AG04449 (cell line): ENCODE measurements at regions not wholly inside any gene's neighbourhood (a gene's known extent, or its start where the extent isn't known, plus 50 kb on each side); places are given as distances from the start of the nearest gene placed in this dataset.

Experiments
- CTCF ChIA-PET: fragments of 350-600 bp; formaldehyde crosslinking; extraction: SDS; loops from one replicate; lab custom pipeline; 2021; ENCODE audit warnings: antibody characterized with exemption; lab: Yijun Ruan, JAX
- POLR2A ChIA-PET: fragments of 400-600, 350-600 bp; formaldehyde crosslinking; extraction: SDS; loops from one replicate; lab custom pipeline; 2020; ENCODE audit warnings: antibody characterized with exemption, inconsistent platforms; lab: Yijun Ruan, JAX
- DNase-seq: peaks from one replicate; pipeline ENCODE4 v3.0.0-alpha.2; 2010; ENCODE audit warnings: low read depth, low spot score
- H3K4me3 ChIP-seq: 2 replicates; pipeline ENCODE4 v1.5.1; 2011; ENCODE audit warnings: low read depth, mild to moderate bottlenecking, control low read depth, low read length
- CTCF ChIP-seq: IDR thresholded peaks from one replicate; pipeline ENCODE4 v1.5.1; 2011; ENCODE audit warnings: mild to moderate bottlenecking, moderate library complexity, low read length, control low read depth, inconsistent platforms; ENCODE audit not compliant: insufficient read depth; ENCODE audit errors: missing control alignments

GRCh38 chr11:23280088-23280487 lies 419.8 kb upstream of the CCDC179 start:
- CTCF ChIA-PET: no interaction called here
- TF ChIP-seq CTCF: no peak
- no peak overlapping the region for H3K4me3 ChIP-seq
- DNase-seq: peak; percentile 28
- POLR2A ChIA-PET: no interaction called here

- TF ChIP-seq CTCF: no peak
- DNase-seq: no peak
- no peak overlapping the region for H3K4me3 ChIP-seq
- CTCF ChIA-PET: no interaction called here
- POLR2A ChIA-PET: no interaction called here
Observed at GRCh38 chr11:23283666-23284065, 423.4 kb upstream of the CCDC179 start.

GRCh38 chr11:23284631-23285030 lies 424.4 kb upstream of the CCDC179 start:
- POLR2A ChIA-PET: no interaction called here
- CTCF ChIA-PET: no interaction called here
- no peak overlapping the region for H3K4me3 ChIP-seq
- TF ChIP-seq CTCF: no peak
- peak; percentile 37 for DNase-seq

- H3K4me3 ChIP-seq: no peak overlapping the region
- ChIA-PET POLR2A (no interaction called here), CTCF (no interaction called here)
- TF ChIP-seq CTCF: no peak
- DNase-seq: peak; percentile 87
Observed at GRCh38 chr11:23288003-23288783, 427.9 kb upstream of the CCDC179 start.

- CTCF ChIA-PET: no interaction called here
- POLR2A ChIA-PET: no interaction called here
- H3K4me3 ChIP-seq: no peak overlapping the region
- TF ChIP-seq CTCF: no peak
- no peak for DNase-seq
Observed at GRCh38 chr11:23295241-23295640, 435.0 kb upstream of the CCDC179 start.

GRCh38 chr11:23308041-23308440 lies 447.8 kb upstream of the CCDC179 start:
- POLR2A ChIA-PET: no interaction called here
- CTCF ChIA-PET: no interaction called here
- no peak for DNase-seq
- H3K4me3 ChIP-seq: no peak overlapping the region
- TF ChIP-seq CTCF: no peak
